Sigmoid colon (tissue), 6 donors: ENCODE measurements at regions not wholly inside any gene's neighbourhood (a gene's known extent, or its start where the extent isn't known, plus 50 kb on each side); places are given as distances from the start of the nearest gene placed in this dataset.

ENCODE experiments used
- DNase-seq: peaks from one replicate; pipeline ENCODE4 v3.0.0-alpha.2; 2019
- H3K27ac ChIP-seq, 4 donors: fragments of 200-600 bp; sonication (generic); one replicate each; pipeline ENCODE4 v1.5.1; 2016 to 2019; ENCODE audit warnings: mild to moderate bottlenecking in 1 of 4
- H3K27me3 ChIP-seq, 3 donors: fragments of 200-600 bp; sonication (generic); one replicate each; pipeline ENCODE4 v1.5.1; 2019; ENCODE audit warnings: mild to moderate bottlenecking in 1 of 3
- H3K36me3 ChIP-seq, 4 donors: fragments of 200-600 bp; sonication (generic); one replicate each; pipeline ENCODE4 v1.5.1; 2016 to 2019
- H3K4me1 ChIP-seq, 4 donors: fragments of 200-600 bp; sonication (generic); one replicate each; pipeline ENCODE4 v1.5.1; 2017 to 2019
- H3K4me3 ChIP-seq, 4 donors: fragments of 200-600 bp; sonication (generic); one replicate each; pipeline ENCODE4 v1.5.1; 2017 to 2019; ENCODE audit warnings: mild to moderate bottlenecking in 2 of 4, moderate library complexity in 1 of 4
- H3K9me3 ChIP-seq, 4 donors: fragments of 200-600 bp in 3 of 4; sonication (generic) in 3 of 4; one replicate each; pipeline versions ENCODE4 v1.5.1 to v1.6.1; 2013 to 2019
- EP300 ChIP-seq, 4 donors: sonication (generic); formaldehyde crosslinking; IDR thresholded peaks; one replicate each; pipeline ENCODE4 v1.6.1; 2017; ENCODE audit warnings: antibody characterized with exemption in 4 of 4
- POLR2A ChIP-seq, 2 donors: fragments of 450-650 bp; IDR thresholded peaks; one replicate each; pipeline ENCODE4 v1.6.1; 2016; ENCODE audit warnings: antibody characterized with exemption in 2 of 2, mild to moderate bottlenecking in 2 of 2, moderate library complexity in 2 of 2
- POLR2AphosphoS5 ChIP-seq, 4 donors: sonication (generic); formaldehyde crosslinking; IDR thresholded peaks; one replicate each; pipeline ENCODE4 v1.6.1; 2017; ENCODE audit warnings: antibody characterized with exemption in 4 of 4
- WGBS, 2 donors: extraction: QIAGEN DNeasy Blood & Tissue Kit; methylation state at CpG; one replicate each; pipeline ENCODE4 v1.1.7; 2013; 5-methylcytosine and 5-hydroxymethylcytosine counted together
- intact Hi-C: fragments of 100-400 bp; cut with DNase I; formaldehyde crosslinking; loops from one replicate; pipeline ENCODE4 v1.15.1; 2023
- TF ChIP-seq, protein P1 (sequence below), 4 experiments: fragments of 450-650 bp in 3 of 4; fragments of 200-600 bp in 1 of 4; IDR thresholded peaks; one replicate each; pipeline ENCODE4 v1.5.1; 2016 to 2019; ENCODE audit warnings: antibody characterized with exemption in 4 of 4, mild to moderate bottlenecking in 3 of 4, moderate library complexity in 2 of 4
- donor health status: healthy with polysubstance abuse.
- donor health status: healthy.

- no peak for DNase-seq
- Histone ChIP-seq H3K36me3 (no peaks in the 10 kb centered on the region), H3K4me3 (no peak overlapping the region), H3K27ac (no peak overlapping the region), H3K4me1 (no peaks in the 10 kb centered on the region), H3K9me3 (peaks cover 0 to 6% (median 1%) of the 10 kb centered on the region in 4 donors), H3K27me3 (no peaks in the 10 kb centered on the region)
- intact Hi-C loops: no loop called here
- no peak for TF ChIP-seq POLR2AphosphoS5 (IDR thresholded peaks at IDR 0.05)
- TF ChIP-seq, protein P1, sequence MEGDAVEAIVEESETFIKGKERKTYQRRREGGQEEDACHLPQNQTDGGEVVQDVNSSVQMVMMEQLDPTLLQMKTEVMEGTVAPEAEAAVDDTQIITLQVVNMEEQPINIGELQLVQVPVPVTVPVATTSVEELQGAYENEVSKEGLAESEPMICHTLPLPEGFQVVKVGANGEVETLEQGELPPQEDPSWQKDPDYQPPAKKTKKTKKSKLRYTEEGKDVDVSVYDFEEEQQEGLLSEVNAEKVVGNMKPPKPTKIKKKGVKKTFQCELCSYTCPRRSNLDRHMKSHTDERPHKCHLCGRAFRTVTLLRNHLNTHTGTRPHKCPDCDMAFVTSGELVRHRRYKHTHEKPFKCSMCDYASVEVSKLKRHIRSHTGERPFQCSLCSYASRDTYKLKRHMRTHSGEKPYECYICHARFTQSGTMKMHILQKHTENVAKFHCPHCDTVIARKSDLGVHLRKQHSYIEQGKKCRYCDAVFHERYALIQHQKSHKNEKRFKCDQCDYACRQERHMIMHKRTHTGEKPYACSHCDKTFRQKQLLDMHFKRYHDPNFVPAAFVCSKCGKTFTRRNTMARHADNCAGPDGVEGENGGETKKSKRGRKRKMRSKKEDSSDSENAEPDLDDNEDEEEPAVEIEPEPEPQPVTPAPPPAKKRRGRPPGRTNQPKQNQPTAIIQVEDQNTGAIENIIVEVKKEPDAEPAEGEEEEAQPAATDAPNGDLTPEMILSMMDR (IDR thresholded peaks at IDR 0.05): no peak
- no peak for TF ChIP-seq POLR2A (IDR thresholded peaks at IDR 0.05)
- TF ChIP-seq EP300 (IDR thresholded peaks at IDR 0.05): no peak
- 87 to 94% methylated on average over 10 of the region's 10 CpGs for WGBS, 2 donors
These were observed 66.5 kb downstream of the CLRN3 start for GRCh38 chr10:127826154-127826725.

GRCh38 chr10:127827354-127828140 lies 65.2 kb downstream of the CLRN3 start:
- intact Hi-C loops: no loop called here
- WGBS, 2 donors: 74 to 78% methylated on average over 6 of the region's 6 CpGs
- TF ChIP-seq POLR2AphosphoS5 (IDR thresholded peaks at IDR 0.05) (no peak), POLR2A (IDR thresholded peaks at IDR 0.05) (no peak), EP300 (IDR thresholded peaks at IDR 0.05) (no peak)
- TF ChIP-seq, protein P1 (IDR thresholded peaks at IDR 0.05): no peak

More at GRCh38 chr10:127827354-127828140, 65.2 kb downstream of the CLRN3 start:
- Histone ChIP-seq H3K4me1 (no peaks in the 10 kb centered on the region), H3K4me3 (no peak overlapping the region), H3K27ac (no peak overlapping the region), H3K27me3 (no peaks in the 10 kb centered on the region), H3K9me3 (peaks cover 0 to 3% (median under 1%) of the 10 kb centered on the region in 4 donors), H3K36me3 (no peaks in the 10 kb centered on the region)
- DNase-seq: no peak
